Ovary (tissue), 7 donors: ENCODE measurements at regions not wholly inside any gene's neighbourhood (a gene's known extent, or its start where the extent isn't known, plus 50 kb on each side); places are given as distances from the start of the nearest gene placed in this dataset.

ENCODE experiments used
- DNase-seq, 5 donors: peaks; one replicate each; pipeline ENCODE4 v3.0.0-alpha.2; 2019 to 2020
- H3K27ac ChIP-seq, 2 donors: fragments of 200-600 bp; one replicate each; pipeline versions ENCODE4 v1.5.1 to v1.8.0; 2019 to 2022
- H3K27me3 ChIP-seq: fragments of 200-600 bp; one replicate; pipeline ENCODE4 v1.8.0; 2022
- H3K36me3 ChIP-seq: fragments of 200-600 bp; sonication (generic); one replicate; pipeline ENCODE4 v1.5.1; 2019
- H3K4me1 ChIP-seq: one replicate; pipeline ENCODE4 v1.8.1; 2013; ENCODE audit warnings: mild to moderate bottlenecking, moderate library complexity; ENCODE audit not compliant: insufficient read depth
- H3K4me3 ChIP-seq: fragments of 200-600 bp; sonication (generic); one replicate; pipeline ENCODE4 v1.5.1; 2017
- H3K9me3 ChIP-seq, 2 donors: fragments of 200-600 bp in 1 of 2; sonication (generic) in 1 of 2; one replicate each; pipeline versions ENCODE4 v1.5.1 to v1.8.1; 2013 to 2019; ENCODE audit warnings: mild to moderate bottlenecking in 1 of 2, moderate library complexity in 1 of 2
- CTCF ChIP-seq, 3 donors: fragments of 450-650 bp in 2 of 3; fragments of 200-600 bp in 1 of 3; IDR thresholded peaks; one replicate each; pipeline versions ENCODE4 v1.5.1 to v1.8.0; 2016 to 2022; ENCODE audit warnings: antibody characterized with exemption in 3 of 3, mild to moderate bottlenecking in 1 of 3
- EP300 ChIP-seq: sonication (generic); formaldehyde crosslinking; IDR thresholded peaks from one replicate; pipeline ENCODE4 v1.6.1; 2017; ENCODE audit warnings: antibody characterized with exemption
- POLR2A ChIP-seq: fragments of 450-650 bp; IDR thresholded peaks from one replicate; pipeline ENCODE4 v1.6.1; 2017; ENCODE audit warnings: antibody characterized with exemption, mild to moderate bottlenecking, moderate library complexity
- WGBS, 3 donors: extraction: QIAGEN DNeasy Blood & Tissue Kit in 1 of 3; methylation state at CpG; one replicate each; pipeline versions ENCODE4 v1.1.5 to v1.1.7; 2013 to 2017; 5-methylcytosine and 5-hydroxymethylcytosine counted together
- intact Hi-C, 4 donors: fragments of 100-400 bp; cut with DNase I; formaldehyde crosslinking; loops; one replicate each; pipeline versions ENCODE4 v1.11.0 to v1.15.1; 2022 to 2023
- donor health status: DM: no; HTN: no; CAD: no; lungs with moderate emphysema.
- donor health status: DM: no; HTN: no; CAD: no.
- donor health status: Bipolar disorder and iron deficiency.
- donor health status: DM: no; HTN: no; CAD: no.
- donor health status: DM: yes; HTN: yes; CAD: no.

- peak in 1 of 5 donors; percentile 30 for DNase-seq
- H3K27me3 ChIP-seq, result no peaks in the 10 kb centered on the region
- H3K4me1 ChIP-seq, result peaks cover 5% of the 10 kb centered on the region
- H3K27ac ChIP-seq, result no peak overlapping the region
- H3K9me3 ChIP-seq, result no peaks in the 10 kb centered on the region
- TF ChIP-seq EP300 (no peak), CTCF (IDR thresholded peaks at IDR 0.05) (no peak), POLR2A (no peak)
- 90 to 94% (median 91%) methylated on average over 22 to 23 of the region's 23 CpGs for WGBS, 3 donors
- no peak overlapping the region for H3K4me3 ChIP-seq
- no peaks in the 10 kb centered on the region for H3K36me3 ChIP-seq
- intact Hi-C loops, result no loop called here
Measured at GRCh38 chr6:167737205-167737830, 89.4 kb upstream of the AFDN start.

GRCh38 chr6:167738386-167738785, 88.3 kb upstream of the AFDN start:
- 89 to 96% (median 94%) methylated on average over 13 of the region's 13 CpGs for WGBS, 3 donors
- no peaks in the 10 kb centered on the region for H3K27me3 ChIP-seq
- no peak overlapping the region for H3K4me3 ChIP-seq
- no peak overlapping the region for H3K27ac ChIP-seq
- H3K9me3 ChIP-seq, result no peaks in the 10 kb centered on the region
- TF ChIP-seq EP300 (no peak), POLR2A (no peak)
- peaks cover 5% of the 10 kb centered on the region for H3K4me1 ChIP-seq
- no peak for DNase-seq
- intact Hi-C loops, result no loop called here
- H3K36me3 ChIP-seq, result no peaks in the 10 kb centered on the region

- Histone ChIP-seq H3K36me3 (no peaks in the 10 kb centered on the region), H3K4me1 (no peaks in the 10 kb centered on the region), H3K27me3 (no peaks in the 10 kb centered on the region), H3K4me3 (no peak overlapping the region), H3K9me3 (no peaks in the 10 kb centered on the region), H3K27ac (no peak overlapping the region)
- DNase-seq, result peak in 1 of 5 donors; percentile 29
- intact Hi-C loops, result no loop called here
- WGBS, 3 donors, result 90 to 95% (median 94%) methylated on average over 23 of the region's 23 CpGs
- TF ChIP-seq EP300 (no peak), POLR2A (no peak), CTCF (IDR thresholded peaks at IDR 0.05) (no peak)
Measured at GRCh38 chr6:167739721-167740475, 86.8 kb upstream of the AFDN start.

- no peaks in the 10 kb centered on the region for H3K27me3 ChIP-seq
- no peak overlapping the region for H3K4me3 ChIP-seq
- no peak for TF ChIP-seq CTCF (IDR thresholded peaks at IDR 0.05)
- TF ChIP-seq EP300, result no peak
- no peak for TF ChIP-seq POLR2A
- H3K9me3 ChIP-seq, result no peaks in the 10 kb centered on the region
- no peaks in the 10 kb centered on the region for H3K4me1 ChIP-seq
- no peak overlapping the region for H3K27ac ChIP-seq
- intact Hi-C loops, result no loop called here
- H3K36me3 ChIP-seq, result no peaks in the 10 kb centered on the region
- no peak for DNase-seq
Measured at GRCh38 chr6:167742719-167743303, 83.9 kb upstream of the AFDN start.
